Neural cell (in vitro differentiated cells): ENCODE measurements at regions not wholly inside any gene's neighbourhood (a gene's known extent, or its start where the extent isn't known, plus 50 kb on each side); places are given as distances from the start of the nearest gene placed in this dataset.

Source experiments
- H2AFZ ChIP-seq: fragments of 200-600, 300-800 bp; sonication (generic), shearing (Covaris generic); 2 replicates; pipeline ENCODE4 v1.6.0; 2014; ENCODE audit warnings: low read depth, mild to moderate bottlenecking, antibody characterized with exemption, low read length, moderate library complexity
- H3F3A ChIP-seq: fragments of 200-600 bp; shearing (Covaris generic); 2 replicates; pipeline ENCODE4 v1.6.1; 2016; ENCODE audit warnings: mild to moderate bottlenecking, moderate library complexity, mixed read lengths, antibody characterized with exemption, low read length; ENCODE audit not compliant: insufficient read depth, poor library complexity, severe bottlenecking
- H3K27ac ChIP-seq: fragments of 200-600, 300-800 bp; sonication (generic), shearing (Covaris generic); 2 replicates; pipeline ENCODE4 v1.5.1; 2014; ENCODE audit warnings: mild to moderate bottlenecking, low read length, moderate library complexity
- H3K27me3 ChIP-seq: fragments of 300-800, 200-600 bp; sonication (generic), shearing (Covaris generic); 2 replicates; pipeline ENCODE4 v1.6.0; 2014; ENCODE audit warnings: mild to moderate bottlenecking, low read depth, low read length, moderate library complexity; ENCODE audit not compliant: insufficient read depth
- H3K36me3 ChIP-seq: fragments of 300-800, 200-600 bp; sonication (generic), shearing (Covaris generic); 2 replicates; pipeline ENCODE4 v1.5.1; 2014; ENCODE audit warnings: mild to moderate bottlenecking, antibody characterized with exemption, low read length, moderate library complexity; ENCODE audit not compliant: insufficient read depth
- H3K4me2 ChIP-seq: fragments of 300-800, 200-600 bp; sonication (generic), shearing (Covaris generic); 2 replicates; pipeline ENCODE4 v1.6.0; 2014; ENCODE audit warnings: mild to moderate bottlenecking, low read length
- H3K4me3 ChIP-seq: fragments of 300-800, 200-600 bp; sonication (generic), shearing (Covaris generic); 2 replicates; pipeline ENCODE4 v1.5.1; 2014; ENCODE audit warnings: mild to moderate bottlenecking, low read length, moderate library complexity
- H3K79me2 ChIP-seq: fragments of 200-600 bp; shearing (Covaris generic); replicated peaks from 2 replicates; pipeline ENCODE4 v1.6.0; 2014; ENCODE audit warnings: mild to moderate bottlenecking, low read length, moderate library complexity; ENCODE audit not compliant: insufficient read depth
- H3K9ac ChIP-seq: fragments of 300-800, 200-600 bp; sonication (generic), shearing (Covaris generic); 2 replicates; pipeline ENCODE4 v1.6.1; 2016; ENCODE audit warnings: mild to moderate bottlenecking, low read length, mixed read lengths
- H3K9me2 ChIP-seq: fragments of 200-600 bp; shearing (Covaris generic); 2 replicates; pipeline ENCODE4 v1.6.1; 2016; ENCODE audit warnings: mild to moderate bottlenecking, low read length, mixed read lengths; ENCODE audit not compliant: insufficient read depth
- H3K9me3 ChIP-seq: fragments of 200-600, 300-800 bp; sonication (generic), shearing (Covaris generic); 2 replicates; pipeline ENCODE4 v1.6.1; 2016; ENCODE audit warnings: mild to moderate bottlenecking, mixed run types, low read length, moderate library complexity, mixed read lengths
- H4K20me1 ChIP-seq: fragments of 200-600 bp; shearing (Covaris generic); 2 replicates; pipeline ENCODE4 v1.6.1; 2016; ENCODE audit warnings: mild to moderate bottlenecking, mixed run types; ENCODE audit not compliant: insufficient read depth
- EP300 ChIP-seq: fragments of 450-650 bp; conservative IDR thresholded peaks from 2 replicates; pipeline ENCODE4 v1.6.1; 2014; ENCODE audit warnings: antibody characterized with exemption, mild to moderate bottlenecking, moderate library complexity; ENCODE audit not compliant: poor library complexity, severe bottlenecking
- EZH2 ChIP-seq: fragments of 200-600, 300-800 bp; shearing (Covaris generic), sonication (generic); IDR thresholded peaks from 2 replicates; pipeline ENCODE4 v1.6.1; 2014; ENCODE audit warnings: antibody characterized with exemption, low read length, borderline replicate concordance, mild to moderate bottlenecking; ENCODE audit not compliant: insufficient read depth, poor library complexity, severe bottlenecking
- MXI1 ChIP-seq: fragments of 450-650 bp; conservative IDR thresholded peaks from 2 replicates; pipeline ENCODE4 v1.6.1; 2014; ENCODE audit warnings: antibody characterized with exemption, mild to moderate bottlenecking; ENCODE audit not compliant: poor library complexity, severe bottlenecking
- POLR2AphosphoS5 ChIP-seq: IDR thresholded peaks from 2 replicates; pipeline ENCODE4 v1.6.1; 2012
- RAD21 ChIP-seq: fragments of 450-650 bp; conservative IDR thresholded peaks from 2 replicates; pipeline ENCODE4 v1.6.1; 2014; ENCODE audit warnings: antibody characterized with exemption, mild to moderate bottlenecking, moderate library complexity
- SMC3 ChIP-seq: fragments of 450-650 bp; conservative IDR thresholded peaks from 2 replicates; pipeline ENCODE4 v1.6.1; 2014; ENCODE audit warnings: antibody characterized with exemption, mild to moderate bottlenecking, moderate library complexity; ENCODE audit not compliant: poor library complexity
- TAF1 ChIP-seq: IDR thresholded peaks from 2 replicates; pipeline ENCODE4 v1.6.1; 2012; ENCODE audit warnings: low read depth
- TF ChIP-seq, protein P1 (sequence below): IDR thresholded peaks from 2 replicates; pipeline ENCODE4 v1.6.1; 2012; ENCODE audit warnings: borderline replicate concordance

DNA sequence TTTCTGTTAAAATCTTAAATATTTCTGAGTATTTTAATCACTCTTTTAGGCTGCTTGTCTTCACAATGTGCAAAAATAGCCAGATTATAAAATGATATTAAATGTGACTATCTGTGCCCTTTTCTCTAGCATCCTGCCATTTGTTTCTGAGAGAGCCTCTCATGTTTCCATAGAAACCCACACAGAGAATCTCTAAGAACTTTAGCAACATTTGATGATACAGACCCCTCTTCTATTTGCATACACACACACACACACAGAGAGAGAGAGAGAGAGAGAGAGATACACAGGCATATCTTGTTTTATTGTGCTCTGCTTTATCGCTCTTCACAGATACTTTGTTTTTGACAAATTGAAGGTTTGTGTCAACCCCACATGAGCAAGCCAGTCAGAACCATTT, 134.5 kb upstream of the DDX18 start:
- Histone ChIP-seq H3K79me2 (no peaks in the 10 kb centered on the region), H4K20me1 (no peaks in the 10 kb centered on the region), H3K4me2 (peak overlapping the region; percentile 37), H3K9me2 (no peaks in the 10 kb centered on the region), H3K4me3 (peak overlapping the region; percentile 41), H3K27ac (peak overlapping the region; percentile 29), H3K27me3 (no peaks in the 10 kb centered on the region), H3K9me3 (no peaks in the 10 kb centered on the region), H3K36me3 (no peaks in the 10 kb centered on the region), H3F3A (no peaks in the 10 kb centered on the region), H2AFZ (no peak overlapping the region), H3K9ac (peak overlapping the region; percentile 14)
- TF ChIP-seq TAF1: no peak
- peak; percentile 46 for TF ChIP-seq EP300
- no peak for TF ChIP-seq SMC3
- peak; percentile 18 for TF ChIP-seq POLR2AphosphoS5
- no peak for TF ChIP-seq RAD21
- TF ChIP-seq, protein P1, sequence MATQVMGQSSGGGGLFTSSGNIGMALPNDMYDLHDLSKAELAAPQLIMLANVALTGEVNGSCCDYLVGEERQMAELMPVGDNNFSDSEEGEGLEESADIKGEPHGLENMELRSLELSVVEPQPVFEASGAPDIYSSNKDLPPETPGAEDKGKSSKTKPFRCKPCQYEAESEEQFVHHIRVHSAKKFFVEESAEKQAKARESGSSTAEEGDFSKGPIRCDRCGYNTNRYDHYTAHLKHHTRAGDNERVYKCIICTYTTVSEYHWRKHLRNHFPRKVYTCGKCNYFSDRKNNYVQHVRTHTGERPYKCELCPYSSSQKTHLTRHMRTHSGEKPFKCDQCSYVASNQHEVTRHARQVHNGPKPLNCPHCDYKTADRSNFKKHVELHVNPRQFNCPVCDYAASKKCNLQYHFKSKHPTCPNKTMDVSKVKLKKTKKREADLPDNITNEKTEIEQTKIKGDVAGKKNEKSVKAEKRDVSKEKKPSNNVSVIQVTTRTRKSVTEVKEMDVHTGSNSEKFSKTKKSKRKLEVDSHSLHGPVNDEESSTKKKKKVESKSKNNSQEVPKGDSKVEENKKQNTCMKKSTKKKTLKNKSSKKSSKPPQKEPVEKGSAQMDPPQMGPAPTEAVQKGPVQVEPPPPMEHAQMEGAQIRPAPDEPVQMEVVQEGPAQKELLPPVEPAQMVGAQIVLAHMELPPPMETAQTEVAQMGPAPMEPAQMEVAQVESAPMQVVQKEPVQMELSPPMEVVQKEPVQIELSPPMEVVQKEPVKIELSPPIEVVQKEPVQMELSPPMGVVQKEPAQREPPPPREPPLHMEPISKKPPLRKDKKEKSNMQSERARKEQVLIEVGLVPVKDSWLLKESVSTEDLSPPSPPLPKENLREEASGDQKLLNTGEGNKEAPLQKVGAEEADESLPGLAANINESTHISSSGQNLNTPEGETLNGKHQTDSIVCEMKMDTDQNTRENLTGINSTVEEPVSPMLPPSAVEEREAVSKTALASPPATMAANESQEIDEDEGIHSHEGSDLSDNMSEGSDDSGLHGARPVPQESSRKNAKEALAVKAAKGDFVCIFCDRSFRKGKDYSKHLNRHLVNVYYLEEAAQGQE: no peak

DNA sequence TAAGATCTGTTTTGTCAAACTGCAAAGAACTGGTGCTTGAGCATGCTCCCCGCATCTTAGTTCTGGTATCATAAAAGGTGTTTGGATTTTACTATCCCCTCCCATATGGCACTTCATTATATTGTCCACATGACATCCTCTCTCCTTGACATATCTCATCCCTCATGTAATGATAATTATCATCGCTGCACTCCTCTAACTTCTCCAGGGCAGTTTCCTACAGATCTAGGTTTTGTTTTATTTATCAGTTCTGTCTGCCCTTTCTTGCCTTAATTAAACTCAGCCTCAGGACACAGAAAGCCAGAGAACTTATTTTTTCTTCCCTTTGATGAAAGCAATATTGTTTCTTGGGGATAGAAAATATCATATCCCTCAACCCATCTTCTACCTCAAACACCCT, 129.6 kb upstream of the DDX18 start:
- H3K9ac ChIP-seq: no peak overlapping the region
- H4K20me1 ChIP-seq: no peaks in the 10 kb centered on the region
- H2AFZ ChIP-seq: no peak overlapping the region
- no peak overlapping the region for H3K27ac ChIP-seq
- no peaks in the 10 kb centered on the region for H3K9me2 ChIP-seq
- H3K9me3 ChIP-seq: no peaks in the 10 kb centered on the region
- no peaks in the 10 kb centered on the region for H3K79me2 ChIP-seq
- no peaks in the 10 kb centered on the region for H3K36me3 ChIP-seq
- H3K4me2 ChIP-seq: no peak overlapping the region
- no peak for TF ChIP-seq POLR2AphosphoS5
- TF ChIP-seq MXI1: no peak
- no peak for TF ChIP-seq TAF1
- TF ChIP-seq SMC3: no peak
- TF ChIP-seq, protein P1: no peak
- TF ChIP-seq RAD21: no peak
- no peak for TF ChIP-seq EZH2
- H3K4me3 ChIP-seq: no peak overlapping the region
- H3F3A ChIP-seq: no peaks in the 10 kb centered on the region
- H3K27me3 ChIP-seq: no peaks in the 10 kb centered on the region
